ENCODE measurements at regions not wholly inside any gene's neighbourhood (a gene's known extent, or its start where the extent isn't known, plus 50 kb on each side); places are given as distances from the start of the nearest gene placed in this dataset.

GRCh38 chr6:170210651-170211403, 80.1 kb downstream of the DLL1 start:
- no peak overlapping the region for H3K27ac ChIP-seq
- TF ChIP-seq CTCF (conservative IDR thresholded peaks at IDR 0.05): no peak

GRCh38 chr6:170210026-170210390, 80.9 kb downstream of the DLL1 start:
- no peak overlapping the region for H3K27ac ChIP-seq
- TF ChIP-seq CTCF (conservative IDR thresholded peaks at IDR 0.05): no peak

- TF ChIP-seq CTCF (conservative IDR thresholded peaks at IDR 0.05): no peak
- H3K27ac ChIP-seq: no peak overlapping the region
Observed at GRCh38 chr6:170209354-170210025, 81.4 kb downstream of the DLL1 start.

- TF ChIP-seq CTCF (conservative IDR thresholded peaks at IDR 0.05): no peak
- no peak overlapping the region for H3K27ac ChIP-seq
Observed at GRCh38 chr6:170208651-170209353, 82.1 kb downstream of the DLL1 start.

GRCh38 chr6:170208182-170208601, 82.7 kb downstream of the DLL1 start:
- H3K27ac ChIP-seq: no peak overlapping the region
- TF ChIP-seq CTCF (conservative IDR thresholded peaks at IDR 0.05): no peak

- no peak overlapping the region for H3K27ac ChIP-seq
- no peak for TF ChIP-seq CTCF (conservative IDR thresholded peaks at IDR 0.05)
Observed at GRCh38 chr6:170207586-170208181, 83.2 kb downstream of the DLL1 start.

- no peak for TF ChIP-seq CTCF (conservative IDR thresholded peaks at IDR 0.05)
- no peak overlapping the region for H3K27ac ChIP-seq
Observed at GRCh38 chr6:170206851-170207431, 83.9 kb downstream of the DLL1 start.
